ENCODE measurements at regions not wholly inside any gene's neighbourhood (a gene's known extent, or its start where the extent isn't known, plus 50 kb on each side); places are given as distances from the start of the nearest gene placed in this dataset.
"Not testable (repeated sequence)": the region's sequence is repeated elsewhere in the genome, so short reads cannot be mapped to it uniquely, and the experiment has no call there.

GRCh38 chr4:77352192-77352591 lies 195.2 kb downstream of the CCNG2 start:
- no peaks in the 10 kb centered on the region for H3K36me3 ChIP-seq
- WGBS, 2 donors: 86 to 94% methylated on average over 1 of the region's 1 CpG
- TF ChIP-seq POLR2A (IDR thresholded peaks at IDR 0.05) (no peak), CTCF (IDR thresholded peaks at IDR 0.05) (no peak), EP300 (IDR thresholded peaks at IDR 0.05) (no peak)
- H3K4me1 ChIP-seq: no peaks in the 10 kb centered on the region
- DNase-seq (ENCODE audit: low spot score in 2 of 2): no peak
- H3K4me3 ChIP-seq: no peak overlapping the region
- no peaks in the 10 kb centered on the region for H3K9me3 ChIP-seq
- no peaks in the 10 kb centered on the region for H3K27me3 ChIP-seq
- no peak overlapping the region for H3K27ac ChIP-seq

DNA sequence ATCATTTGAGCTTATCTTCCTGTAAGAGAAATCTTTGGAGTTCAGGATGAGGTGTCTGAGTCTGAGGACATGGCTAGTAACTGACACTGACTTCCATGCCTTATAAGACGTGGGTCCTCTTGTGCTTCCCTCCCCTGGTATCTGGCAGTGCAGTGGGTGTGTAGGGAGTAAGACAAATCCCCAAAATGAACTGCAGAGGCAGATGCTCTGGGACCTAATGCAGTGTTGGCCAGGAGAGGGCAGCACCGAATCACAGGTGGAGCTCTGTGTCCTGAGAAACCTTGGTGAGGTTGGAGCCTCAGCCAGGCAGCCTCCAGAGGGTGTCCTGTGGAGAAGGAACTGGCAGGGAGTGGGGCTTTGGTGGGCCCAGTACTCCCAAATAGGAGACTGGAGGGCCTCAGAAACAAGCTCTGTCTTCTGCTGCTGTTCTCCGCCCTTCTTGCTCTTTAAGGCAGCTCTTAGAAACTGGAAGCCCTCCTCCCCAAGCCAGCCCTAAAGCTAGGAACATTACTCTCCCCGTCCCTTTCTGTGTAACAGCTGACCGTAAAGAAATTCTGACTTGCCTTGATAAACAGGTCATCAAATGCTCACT lies 196.8 kb downstream of the CCNG2 start:
- not testable (repeated sequence) for H3K9me3 ChIP-seq; H3K4me3 ChIP-seq; H3K27ac ChIP-seq; H3K4me1 ChIP-seq; H3K36me3 ChIP-seq; H3K27me3 ChIP-seq; DNase-seq (ENCODE audit: low spot score in 2 of 2)
- 43 to 71% methylated on average over 3 to 4 of the region's 5 CpGs for WGBS, 2 donors

- H3K36me3 ChIP-seq: no peaks in the 10 kb centered on the region
- no peaks in the 10 kb centered on the region for H3K27me3 ChIP-seq
- WGBS, 2 donors: 41 to 60% methylated on average over 1 of the region's 1 CpG
- TF ChIP-seq EP300 (IDR thresholded peaks at IDR 0.05): no peak
- TF ChIP-seq POLR2A (IDR thresholded peaks at IDR 0.05): no peak
- no peak for TF ChIP-seq CTCF (IDR thresholded peaks at IDR 0.05)
- no peak overlapping the region for H3K27ac ChIP-seq
- H3K9me3 ChIP-seq: no peaks in the 10 kb centered on the region
- H3K4me1 ChIP-seq: no peaks in the 10 kb centered on the region
- no peak overlapping the region for H3K4me3 ChIP-seq
- DNase-seq (ENCODE audit: low spot score in 2 of 2): no peak
These were observed 197.5 kb downstream of the CCNG2 start for GRCh38 chr4:77354550-77354949.

DNA sequence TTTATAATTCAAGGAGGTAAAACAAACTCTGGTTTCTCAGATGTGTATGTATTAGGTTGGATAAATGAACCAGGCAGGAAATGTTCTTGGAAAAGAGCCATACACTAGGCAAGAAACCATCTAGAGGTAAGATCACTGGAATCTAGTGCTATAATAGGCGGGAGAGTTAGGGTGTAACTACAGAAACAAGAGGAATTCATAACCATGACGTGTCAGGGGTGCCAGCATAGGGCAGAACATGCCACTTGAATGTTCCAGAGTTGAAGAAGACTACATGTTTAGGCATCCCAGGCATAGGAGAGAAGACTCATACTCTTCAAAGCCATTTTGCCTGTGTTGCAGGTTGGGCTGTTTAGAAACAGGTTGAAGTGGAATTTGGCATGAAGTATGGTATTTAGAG lies 198.7 kb downstream of the CCNG2 start:
- Histone ChIP-seq H3K4me3 (no peak overlapping the region), H3K4me1 (no peaks in the 10 kb centered on the region), H3K27ac (no peak overlapping the region), H3K27me3 (no peaks in the 10 kb centered on the region), H3K9me3 (no peaks in the 10 kb centered on the region), H3K36me3 (no peaks in the 10 kb centered on the region)
- no peak for TF ChIP-seq EP300 (IDR thresholded peaks at IDR 0.05)
- DNase-seq (ENCODE audit: low spot score in 2 of 2): no peak
- 85 to 86% methylated on average over 2 of the region's 2 CpGs for WGBS, 2 donors

- Histone ChIP-seq H3K4me3 (no peak overlapping the region), H3K9me3 (no peaks in the 10 kb centered on the region), H3K4me1 (no peaks in the 10 kb centered on the region), H3K27me3 (no peaks in the 10 kb centered on the region), H3K36me3 (no peaks in the 10 kb centered on the region), H3K27ac (no peak overlapping the region)
- 75 to 82% methylated on average over 2 of the region's 2 CpGs for WGBS, 2 donors
- peak in 1 of 2 donors; percentile 18 for DNase-seq (ENCODE audit: low spot score in 2 of 2)
- TF ChIP-seq EP300 (IDR thresholded peaks at IDR 0.05): no peak
- no peak for TF ChIP-seq POLR2A (IDR thresholded peaks at IDR 0.05)
- peak; percentile 20 to 49 (median 39) for TF ChIP-seq CTCF (IDR thresholded peaks at IDR 0.05)
These were observed 201.4 kb downstream of the CCNG2 start for GRCh38 chr4:77358315-77358928.

DNA sequence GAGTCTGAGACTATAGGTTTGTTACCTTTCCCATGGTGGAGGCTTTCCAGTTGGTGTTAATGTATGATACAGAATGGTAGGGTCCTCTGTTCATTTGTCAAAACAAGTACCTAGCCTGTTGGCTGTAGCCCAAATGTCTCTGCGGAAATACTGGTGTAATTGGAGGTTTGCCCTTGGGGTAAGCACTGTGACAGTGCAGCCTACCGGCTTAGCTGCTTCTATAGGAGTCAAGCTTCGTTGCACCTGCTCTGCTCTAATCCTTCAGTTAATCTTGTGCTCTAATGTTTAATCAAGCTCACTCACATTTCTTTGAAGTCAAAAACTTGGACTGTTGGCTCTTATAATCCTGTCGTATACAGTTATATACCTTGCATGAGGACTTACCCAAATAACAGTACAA lies 203.4 kb downstream of the CCNG2 start:
- no peak for DNase-seq (ENCODE audit: low spot score in 2 of 2)
- Histone ChIP-seq H3K9me3 (no peaks in the 10 kb centered on the region), H3K4me3 (no peak overlapping the region), H3K27ac (no peak overlapping the region), H3K27me3 (no peaks in the 10 kb centered on the region), H3K36me3 (no peaks in the 10 kb centered on the region), H3K4me1 (no peaks in the 10 kb centered on the region)
- no peak for TF ChIP-seq CTCF (IDR thresholded peaks at IDR 0.05)
- WGBS, 2 donors: 74 to 86% methylated on average over 4 of the region's 4 CpGs

DNA sequence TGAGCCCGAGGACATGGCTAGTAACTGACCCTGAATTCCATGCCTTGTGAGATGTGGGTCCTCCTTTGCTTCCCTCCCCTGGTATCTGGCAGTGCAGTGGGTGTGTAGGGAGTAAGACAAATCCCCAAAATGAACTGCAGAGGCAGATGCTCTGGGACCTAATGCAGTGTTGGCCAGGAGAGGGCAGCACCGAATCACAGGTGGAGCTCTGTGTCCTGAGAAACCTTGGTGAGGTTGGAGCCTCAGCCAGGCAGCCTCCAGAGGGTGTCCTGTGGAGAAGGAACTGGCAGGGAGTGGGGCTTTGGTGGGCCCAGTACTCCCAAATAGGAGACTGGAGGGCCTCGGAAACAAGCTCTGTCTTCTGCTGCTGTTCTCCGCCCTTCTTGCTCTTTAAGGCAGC lies 209.9 kb downstream of the CCNG2 start:
- H3K4me1 ChIP-seq; H3K27me3 ChIP-seq; DNase-seq (ENCODE audit: low spot score in 2 of 2); H3K27ac ChIP-seq; H3K36me3 ChIP-seq; H3K9me3 ChIP-seq; H3K4me3 ChIP-seq: not testable (repeated sequence)
- 25 to 55% methylated on average over 1 to 2 of the region's 4 CpGs for WGBS, 2 donors
